GM12878 (cell line): ENCODE measurements at regions not wholly inside any gene's neighbourhood (a gene's known extent, or its start where the extent isn't known, plus 50 kb on each side); places are given as distances from the start of the nearest gene placed in this dataset.

Experiments used
- BACH1 ChIP-seq: fragments of 450-650 bp; IDR thresholded peaks from 2 replicates; pipeline ENCODE4 v1.6.1; 2017; ENCODE audit warnings: mild to moderate bottlenecking, borderline replicate concordance
- CREB1 ChIP-seq: IDR thresholded peaks from 2 replicates; pipeline ENCODE4 v1.6.1; 2012; ENCODE audit warnings: low read depth, mild to moderate bottlenecking, inconsistent platforms
- EED ChIP-seq: sonication (generic); IDR thresholded peaks from 2 replicates; pipeline ENCODE4 v1.6.1; 2016; ENCODE audit warnings: antibody characterized with exemption, low read depth
- ETV6 ChIP-seq, 2 experiments: fragments of 450-650 bp in 1 of 2; IDR thresholded peaks in 1 of 2; conservative IDR thresholded peaks in 1 of 2; 2 replicates each; pipeline ENCODE4 v1.6.1; 2014; ENCODE audit warnings: antibody characterized with exemption in 1 of 2, borderline replicate concordance in 1 of 2, low read depth in 1 of 2, mild to moderate bottlenecking in 1 of 2, moderate library complexity in 1 of 2
- FOXM1 ChIP-seq: IDR thresholded peaks from 2 replicates; pipeline ENCODE4 v1.6.1; 2012; ENCODE audit warnings: low read depth, mild to moderate bottlenecking, inconsistent platforms, low read length, moderate library complexity
- JUND ChIP-seq: IDR thresholded peaks from 2 replicates; pipeline ENCODE4 v1.6.1; 2012; ENCODE audit warnings: low read depth, mild to moderate bottlenecking, low read length, improper control_type of control experiment, moderate library complexity
- KDM1A ChIP-seq: fragments of 200-600 bp; sonication (generic); IDR thresholded peaks from 2 replicates; pipeline ENCODE4 v1.6.1; 2016; ENCODE audit warnings: borderline replicate concordance
- POLR2A ChIP-seq: IDR thresholded peaks from 2 replicates; pipeline ENCODE4 v1.6.1; 2011; ENCODE audit warnings: low read depth, mild to moderate bottlenecking, low read length
- POLR2AphosphoS5 ChIP-seq: IDR thresholded peaks from 2 replicates; pipeline ENCODE4 v1.6.1; 2011; ENCODE audit warnings: mild to moderate bottlenecking, low read length, inconsistent platforms
- POU2F2 ChIP-seq: IDR thresholded peaks from 3 replicates; pipeline ENCODE4 v1.6.1; 2011; ENCODE audit warnings: low read depth, mild to moderate bottlenecking, low read length, borderline replicate concordance
- REST ChIP-seq: IDR thresholded peaks from 2 replicates; pipeline ENCODE4 v1.6.1; 2012; ENCODE audit warnings: mild to moderate bottlenecking, low read depth, low read length
- TCF3 ChIP-seq: IDR thresholded peaks from 2 replicates; pipeline ENCODE4 v1.6.1; 2012; ENCODE audit warnings: low read depth, mild to moderate bottlenecking, low read length, borderline replicate concordance; ENCODE audit not compliant: insufficient read depth
- ZBTB40 ChIP-seq: fragments of 450-650 bp; IDR thresholded peaks from 2 replicates; pipeline ENCODE4 v1.6.1; 2016; ENCODE audit warnings: mild to moderate bottlenecking, moderate library complexity, borderline replicate concordance
- TF ChIP-seq, protein P1 (sequence below), 3 experiments: IDR thresholded peaks in 2 of 3; conservative IDR thresholded peaks in 1 of 3; 2 replicates each; pipeline ENCODE4 v1.5.1; 2011; ENCODE audit warnings: low read depth in 3 of 3, low read length in 3 of 3, mild to moderate bottlenecking in 3 of 3, control low read depth in 2 of 3, moderate library complexity in 2 of 3, inconsistent platforms in 1 of 3, mixed read lengths in 1 of 3; ENCODE audit not compliant: control insufficient read depth in 2 of 3, insufficient read depth in 1 of 3; ENCODE audit errors: extremely low read depth in 1 of 3

DNA sequence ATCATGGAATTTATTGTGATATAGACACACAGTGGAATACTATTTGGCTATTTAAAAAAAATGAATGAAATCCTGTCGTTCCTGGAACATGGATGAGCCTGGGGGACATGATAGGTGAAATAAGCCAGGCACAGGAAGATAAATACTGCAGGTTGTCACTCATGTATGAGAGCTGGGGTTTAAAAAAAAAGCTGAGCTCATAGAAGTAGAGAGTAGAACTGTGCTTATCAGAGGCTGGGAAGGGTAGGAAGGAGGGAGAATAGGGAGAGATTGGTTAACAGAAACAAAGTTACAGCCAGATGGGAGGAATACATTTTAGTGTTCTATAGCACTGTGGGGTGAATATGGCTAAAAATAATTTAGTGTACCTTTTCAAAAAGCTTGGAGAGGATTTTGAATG lies 200.6 kb upstream of the NR4A3 start:
- TF ChIP-seq REST (no peak), JUND (no peak), EED (no peak), POLR2A (no peak), TCF3 (no peak), BACH1 (no peak), ZBTB40 (no peak), FOXM1 (no peak), POLR2AphosphoS5 (no peak), ETV6 (conservative IDR thresholded peaks at IDR 0.05 in 1 of 2, IDR thresholded peaks at IDR 0.05 in 1 of 2; ENCODE audit: borderline replicate concordance in 1 of 2, low read depth in 1 of 2) (no peak), CREB1 (no peak), POU2F2 (no peak), KDM1A (no peak)
- TF ChIP-seq, protein P1, sequence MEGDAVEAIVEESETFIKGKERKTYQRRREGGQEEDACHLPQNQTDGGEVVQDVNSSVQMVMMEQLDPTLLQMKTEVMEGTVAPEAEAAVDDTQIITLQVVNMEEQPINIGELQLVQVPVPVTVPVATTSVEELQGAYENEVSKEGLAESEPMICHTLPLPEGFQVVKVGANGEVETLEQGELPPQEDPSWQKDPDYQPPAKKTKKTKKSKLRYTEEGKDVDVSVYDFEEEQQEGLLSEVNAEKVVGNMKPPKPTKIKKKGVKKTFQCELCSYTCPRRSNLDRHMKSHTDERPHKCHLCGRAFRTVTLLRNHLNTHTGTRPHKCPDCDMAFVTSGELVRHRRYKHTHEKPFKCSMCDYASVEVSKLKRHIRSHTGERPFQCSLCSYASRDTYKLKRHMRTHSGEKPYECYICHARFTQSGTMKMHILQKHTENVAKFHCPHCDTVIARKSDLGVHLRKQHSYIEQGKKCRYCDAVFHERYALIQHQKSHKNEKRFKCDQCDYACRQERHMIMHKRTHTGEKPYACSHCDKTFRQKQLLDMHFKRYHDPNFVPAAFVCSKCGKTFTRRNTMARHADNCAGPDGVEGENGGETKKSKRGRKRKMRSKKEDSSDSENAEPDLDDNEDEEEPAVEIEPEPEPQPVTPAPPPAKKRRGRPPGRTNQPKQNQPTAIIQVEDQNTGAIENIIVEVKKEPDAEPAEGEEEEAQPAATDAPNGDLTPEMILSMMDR (IDR thresholded peaks at IDR 0.05 in 2 of 3, conservative IDR thresholded peaks at IDR 0.05 in 1 of 3; ENCODE audit: control insufficient read depth in 2 of 3, extremely low read depth in 1 of 3, insufficient read depth in 1 of 3, low read depth in 3 of 3, low read length in 3 of 3), result no peak
